A549 (cell line): ENCODE measurements at regions not wholly inside any gene's neighbourhood (a gene's known extent, or its start where the extent isn't known, plus 50 kb on each side); places are given as distances from the start of the nearest gene placed in this dataset.

Experiments used
- ATAC-seq, 2 experiments: fragments of 200-7000 bp in 1 of 2; fragments of >200 bp in 1 of 2; cut with Nextera tagmentation in 1 of 2; cut with Tn5 transposase in 1 of 2; 3 replicates each; pipeline versions ENCODE4 v1.8.0 to v1.9.1; 2018 to 2020; ENCODE audit warnings: mild to moderate bottlenecking in 1 of 2, moderate library complexity in 1 of 2
- CTCF ChIA-PET: fragments of 300-600 bp; sonication (Branson Sonifier 250); formaldehyde crosslinking; extraction: SDS; loops from one replicate; lab custom pipeline; 2021; ENCODE audit warnings: antibody characterized with exemption, inconsistent platforms; lab: Yijun Ruan, JAX
- POLR2A ChIA-PET: fragments of 350-600 bp; formaldehyde crosslinking; extraction: SDS; loops from one replicate; lab custom pipeline; 2021; ENCODE audit warnings: antibody characterized with exemption, inconsistent platforms; lab: Yijun Ruan, JAX
- DNase-seq, 2 experiments: peaks; one replicate each; pipeline versions ENCODE4 v3.0.0 to v3.0.0-alpha.2; 2011 to 2016; ENCODE audit warnings: low read depth in 1 of 2, low spot score in 1 of 2
- FAIRE-seq: peaks from 2 replicates; lab custom pipeline; 2011; peaks lifted over from hg19 to GRCh38; lab: Jason Lieb, UNC
- H3K27ac ChIP-seq, 2 experiments: fragments of >200 bp; sonication (Bioruptor Twin); formaldehyde crosslinking; 3 replicates each; pipeline ENCODE4 v1.5.1; 2016 to 2017
- H3K4me1 ChIP-seq: fragments of >200 bp; sonication (Bioruptor Twin); formaldehyde crosslinking; 3 replicates; pipeline ENCODE4 v1.6.1; 2016
- H3K4me2 ChIP-seq: fragments of >200 bp; sonication (Bioruptor Twin); formaldehyde crosslinking; 3 replicates; pipeline ENCODE4 v1.6.1; 2016
- H3K4me3 ChIP-seq: fragments of >200 bp; sonication (Bioruptor Twin); formaldehyde crosslinking; 3 replicates; pipeline ENCODE4 v1.5.1; 2016
- H3K9me3 ChIP-seq: fragments of >200 bp; sonication (Bioruptor Twin); formaldehyde crosslinking; 3 replicates; pipeline ENCODE4 v1.6.1; 2016
- BHLHE40 ChIP-seq: IDR thresholded peaks from 2 replicates; pipeline ENCODE4 v1.6.1; 2012; ENCODE audit warnings: low read depth, low read length, inconsistent platforms
- HOXB5 ChIP-seq: fragments of 250-450 bp; sonication (Bioruptor Pico); IDR thresholded peaks from 2 replicates; pipeline ENCODE4 v1.5.0; 2020; ENCODE audit warnings: mild to moderate bottlenecking, moderate library complexity
- KDM5A ChIP-seq: fragments of 200-600 bp; sonication (generic); IDR thresholded peaks from 2 replicates; pipeline ENCODE4 v1.6.1; 2016; ENCODE audit warnings: antibody characterized with exemption, mild to moderate bottlenecking
- MYC ChIP-seq: IDR thresholded peaks from 2 replicates; pipeline ENCODE4 v1.6.1; 2012; ENCODE audit warnings: mild to moderate bottlenecking, inconsistent platforms, low read length, improper control_type of control experiment, borderline replicate concordance
- NFE2L2 ChIP-seq: fragments of 150-350 bp; conservative IDR thresholded peaks from 2 replicates; pipeline ENCODE4 v1.6.1; 2014; ENCODE audit warnings: low read length
- NR3C1 ChIP-seq: fragments of >200 bp; sonication (Bioruptor Twin); formaldehyde crosslinking; IDR thresholded peaks from 3 replicates; pipeline ENCODE4 v1.6.1; 2017
- PHF8 ChIP-seq: fragments of 200-600 bp; sonication (generic); IDR thresholded peaks from 2 replicates; pipeline ENCODE4 v1.6.1; 2016; ENCODE audit warnings: low read depth, mild to moderate bottlenecking, antibody characterized with exemption, moderate library complexity, borderline replicate concordance
- POLR2AphosphoS2 ChIP-seq: conservative IDR thresholded peaks from 2 replicates; pipeline ENCODE4 v1.6.1; 2012; ENCODE audit warnings: low read length, improper control_type of control experiment, inconsistent platforms
- RFX5 ChIP-seq: fragments of 450-650 bp; IDR thresholded peaks from 2 replicates; pipeline ENCODE4 v1.7.1; 2014; ENCODE audit warnings: antibody characterized with exemption, mild to moderate bottlenecking, moderate library complexity
- TP53 ChIP-seq: fragments of 250-450 bp; sonication (Bioruptor Pico); IDR thresholded peaks from 2 replicates; pipeline ENCODE4 v1.5.0; 2021; ENCODE audit warnings: mild to moderate bottlenecking, moderate library complexity
- WGBS: methylation state at CpG from one replicate; pipeline ENCODE4 v1.1.6; 2017; ENCODE audit errors: missing lambda C conversion rate; 5-methylcytosine and 5-hydroxymethylcytosine counted together
- TF ChIP-seq, protein P1 (sequence below): fragments of 200-600 bp; sonication (generic); IDR thresholded peaks from 2 replicates; pipeline ENCODE4 v1.6.1; 2016; ENCODE audit warnings: antibody characterized with exemption, mild to moderate bottlenecking, moderate library complexity
- TF ChIP-seq, protein P2 (sequence below): IDR thresholded peaks from 2 replicates; pipeline ENCODE4 v1.6.1; 2012
- TF ChIP-seq, protein P3 (sequence below): IDR thresholded peaks from 2 replicates; pipeline ENCODE4 v1.6.1; 2012
- TF ChIP-seq, protein P4 (sequence below): fragments of 450-650 bp; IDR thresholded peaks from 2 replicates; pipeline ENCODE4 v1.6.1; 2014; ENCODE audit warnings: antibody characterized with exemption
- TF ChIP-seq, protein P5 (sequence below): fragments of >200 bp; sonication (Bioruptor Twin); formaldehyde crosslinking; IDR thresholded peaks from 3 replicates; pipeline ENCODE4 v1.6.1; 2016

DNA sequence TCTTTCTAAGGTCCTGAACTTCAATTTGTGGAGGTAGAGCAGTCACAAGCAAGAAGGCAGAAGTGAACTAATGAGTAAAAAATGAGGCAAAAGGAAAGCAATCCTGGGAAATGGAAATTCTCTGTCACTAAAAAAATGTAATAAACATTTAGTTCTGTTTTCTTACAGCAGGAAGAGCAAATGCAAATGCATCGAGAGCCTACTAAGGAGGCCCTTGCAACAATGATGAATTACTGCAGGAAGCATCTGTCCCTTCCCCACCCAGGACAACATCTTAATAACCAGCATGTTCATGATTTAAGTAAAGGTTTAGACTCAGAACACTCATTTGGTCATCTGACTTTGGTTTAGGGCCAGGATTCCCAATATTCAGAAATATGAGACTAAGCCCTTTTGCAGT, 341.4 kb upstream of the NOCT start:
- no peak overlapping the region for H3K4me2 ChIP-seq
- POLR2A ChIA-PET, result no interaction called here
- TF ChIP-seq TP53 (CRISPR knock-in tag) (no peak), HOXB5 (CRISPR knock-in tag) (no peak), MYC (no peak), BHLHE40 (no peak)
- TF ChIP-seq, protein P1, sequence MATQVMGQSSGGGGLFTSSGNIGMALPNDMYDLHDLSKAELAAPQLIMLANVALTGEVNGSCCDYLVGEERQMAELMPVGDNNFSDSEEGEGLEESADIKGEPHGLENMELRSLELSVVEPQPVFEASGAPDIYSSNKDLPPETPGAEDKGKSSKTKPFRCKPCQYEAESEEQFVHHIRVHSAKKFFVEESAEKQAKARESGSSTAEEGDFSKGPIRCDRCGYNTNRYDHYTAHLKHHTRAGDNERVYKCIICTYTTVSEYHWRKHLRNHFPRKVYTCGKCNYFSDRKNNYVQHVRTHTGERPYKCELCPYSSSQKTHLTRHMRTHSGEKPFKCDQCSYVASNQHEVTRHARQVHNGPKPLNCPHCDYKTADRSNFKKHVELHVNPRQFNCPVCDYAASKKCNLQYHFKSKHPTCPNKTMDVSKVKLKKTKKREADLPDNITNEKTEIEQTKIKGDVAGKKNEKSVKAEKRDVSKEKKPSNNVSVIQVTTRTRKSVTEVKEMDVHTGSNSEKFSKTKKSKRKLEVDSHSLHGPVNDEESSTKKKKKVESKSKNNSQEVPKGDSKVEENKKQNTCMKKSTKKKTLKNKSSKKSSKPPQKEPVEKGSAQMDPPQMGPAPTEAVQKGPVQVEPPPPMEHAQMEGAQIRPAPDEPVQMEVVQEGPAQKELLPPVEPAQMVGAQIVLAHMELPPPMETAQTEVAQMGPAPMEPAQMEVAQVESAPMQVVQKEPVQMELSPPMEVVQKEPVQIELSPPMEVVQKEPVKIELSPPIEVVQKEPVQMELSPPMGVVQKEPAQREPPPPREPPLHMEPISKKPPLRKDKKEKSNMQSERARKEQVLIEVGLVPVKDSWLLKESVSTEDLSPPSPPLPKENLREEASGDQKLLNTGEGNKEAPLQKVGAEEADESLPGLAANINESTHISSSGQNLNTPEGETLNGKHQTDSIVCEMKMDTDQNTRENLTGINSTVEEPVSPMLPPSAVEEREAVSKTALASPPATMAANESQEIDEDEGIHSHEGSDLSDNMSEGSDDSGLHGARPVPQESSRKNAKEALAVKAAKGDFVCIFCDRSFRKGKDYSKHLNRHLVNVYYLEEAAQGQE, result no peak
- TF ChIP-seq, protein P2, sequence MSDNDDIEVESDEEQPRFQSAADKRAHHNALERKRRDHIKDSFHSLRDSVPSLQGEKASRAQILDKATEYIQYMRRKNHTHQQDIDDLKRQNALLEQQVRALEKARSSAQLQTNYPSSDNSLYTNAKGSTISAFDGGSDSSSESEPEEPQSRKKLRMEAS, result no peak
- TF ChIP-seq, all 56 proteins: peak for 0
- peaks cover 6% of the 10 kb centered on the region; the same call in 1 of the 3 replicates for H3K4me1 ChIP-seq
- no peaks in the 10 kb centered on the region for H3K9me3 ChIP-seq
- DNase-seq (no peak), ATAC-seq (no peak), FAIRE-seq (no peak)
- WGBS, result 77% methylated on average over 1 of the region's 1 CpG
- H3K27ac ChIP-seq, result no peak overlapping the region
- H3K4me3 ChIP-seq, result no peak overlapping the region
- CTCF ChIA-PET, result interaction anchor here (0.7 kb wide), 1 partner anchor 28 kb away, joined by 4 read pairs; no protein-coding TSS in a partner anchor

DNA sequence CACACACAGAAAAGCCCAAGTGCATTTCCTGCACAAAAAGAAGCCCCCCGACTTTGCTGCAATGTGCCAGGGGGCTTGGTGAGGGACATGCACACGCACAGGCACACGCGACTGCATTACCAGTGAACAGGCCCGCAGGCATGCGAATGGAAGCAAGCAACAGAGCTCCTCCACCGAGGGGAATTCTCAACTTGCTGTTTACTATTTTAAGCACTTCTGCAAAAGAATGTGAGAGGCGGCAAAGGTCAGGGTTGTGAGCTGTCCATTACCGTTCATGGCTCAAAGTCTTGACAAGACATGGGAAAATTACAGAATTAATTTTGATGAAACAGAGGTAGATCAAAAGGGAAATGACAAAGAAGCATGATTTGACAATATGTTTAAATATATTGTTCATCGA, 342.5 kb upstream of the NOCT start:
- FAIRE-seq (no peak), ATAC-seq (no peak), DNase-seq (no peak)
- 78% methylated on average over 10 of the region's 10 CpGs for WGBS
- TF ChIP-seq RFX5, result no peak
- no peak for TF ChIP-seq NR3C1
- TF ChIP-seq, protein P3, sequence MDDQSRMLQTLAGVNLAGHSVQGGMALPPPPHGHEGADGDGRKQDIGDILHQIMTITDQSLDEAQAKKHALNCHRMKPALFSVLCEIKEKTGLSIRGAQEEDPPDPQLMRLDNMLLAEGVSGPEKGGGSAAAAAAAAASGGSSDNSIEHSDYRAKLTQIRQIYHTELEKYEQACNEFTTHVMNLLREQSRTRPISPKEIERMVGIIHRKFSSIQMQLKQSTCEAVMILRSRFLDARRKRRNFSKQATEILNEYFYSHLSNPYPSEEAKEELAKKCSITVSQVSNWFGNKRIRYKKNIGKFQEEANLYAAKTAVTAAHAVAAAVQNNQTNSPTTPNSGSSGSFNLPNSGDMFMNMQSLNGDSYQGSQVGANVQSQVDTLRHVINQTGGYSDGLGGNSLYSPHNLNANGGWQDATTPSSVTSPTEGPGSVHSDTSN, result no peak
- TF ChIP-seq, protein P4, sequence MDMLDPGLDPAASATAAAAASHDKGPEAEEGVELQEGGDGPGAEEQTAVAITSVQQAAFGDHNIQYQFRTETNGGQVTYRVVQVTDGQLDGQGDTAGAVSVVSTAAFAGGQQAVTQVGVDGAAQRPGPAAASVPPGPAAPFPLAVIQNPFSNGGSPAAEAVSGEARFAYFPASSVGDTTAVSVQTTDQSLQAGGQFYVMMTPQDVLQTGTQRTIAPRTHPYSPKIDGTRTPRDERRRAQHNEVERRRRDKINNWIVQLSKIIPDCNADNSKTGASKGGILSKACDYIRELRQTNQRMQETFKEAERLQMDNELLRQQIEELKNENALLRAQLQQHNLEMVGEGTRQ, result no peak
- TF ChIP-seq KDM5A, result no peak
- TF ChIP-seq, protein P5, sequence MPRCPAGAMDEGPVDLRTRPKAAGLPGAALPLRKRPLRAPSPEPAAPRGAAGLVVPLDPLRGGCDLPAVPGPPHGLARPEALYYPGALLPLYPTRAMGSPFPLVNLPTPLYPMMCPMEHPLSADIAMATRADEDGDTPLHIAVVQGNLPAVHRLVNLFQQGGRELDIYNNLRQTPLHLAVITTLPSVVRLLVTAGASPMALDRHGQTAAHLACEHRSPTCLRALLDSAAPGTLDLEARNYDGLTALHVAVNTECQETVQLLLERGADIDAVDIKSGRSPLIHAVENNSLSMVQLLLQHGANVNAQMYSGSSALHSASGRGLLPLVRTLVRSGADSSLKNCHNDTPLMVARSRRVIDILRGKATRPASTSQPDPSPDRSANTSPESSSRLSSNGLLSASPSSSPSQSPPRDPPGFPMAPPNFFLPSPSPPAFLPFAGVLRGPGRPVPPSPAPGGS, result no peak
- TF ChIP-seq PHF8, result no peak
- TF ChIP-seq, all 56 proteins: peak for 0
- POLR2A ChIA-PET, result no interaction called here
- CTCF ChIA-PET, result no interaction called here
- Histone ChIP-seq H3K27ac (no peak overlapping the region), H3K4me1 (peaks cover 6% of the 10 kb centered on the region; the same call in 1 of the 3 replicates), H3K9me3 (no peaks in the 10 kb centered on the region), H3K4me2 (no peak overlapping the region), H3K4me3 (no peak overlapping the region)

DNA sequence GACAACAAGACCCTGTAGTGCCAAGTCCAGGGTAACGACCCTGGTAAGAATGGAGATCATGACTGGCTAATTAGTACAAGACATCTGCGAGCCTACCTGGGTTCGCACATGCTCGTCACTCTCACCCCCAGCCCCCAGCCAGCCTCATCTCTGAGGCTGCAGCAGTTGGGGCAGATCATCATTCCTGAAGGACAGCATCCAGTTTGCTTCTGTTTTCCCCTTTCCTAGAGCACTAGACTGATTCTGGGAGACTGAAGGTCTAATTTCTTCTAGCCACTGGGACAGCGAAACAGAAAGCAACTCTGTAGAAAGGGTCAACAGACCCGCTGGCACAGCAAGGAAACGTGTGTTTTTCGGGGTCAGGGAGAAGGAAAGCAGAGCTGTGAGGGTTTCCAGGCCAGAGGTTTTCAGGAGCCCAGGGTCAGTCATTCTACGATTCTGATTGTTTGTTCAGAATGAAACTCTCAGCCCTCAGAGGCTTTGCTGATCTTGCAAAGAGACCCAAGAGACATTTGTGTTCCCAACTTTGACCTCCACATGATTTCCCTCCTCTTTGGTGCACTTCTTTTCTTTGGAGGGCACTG, 343.1 kb upstream of the NOCT start:
- H3K4me1 ChIP-seq, result peaks cover 4% of the 10 kb centered on the region; the same call in 1 of the 3 replicates
- H3K4me3 ChIP-seq, result no peak overlapping the region
- ATAC-seq (no peak), DNase-seq (no peak), FAIRE-seq (no peak)
- POLR2A ChIA-PET, result no interaction called here
- WGBS, result 62% methylated on average over 9 of the region's 9 CpGs
- H3K4me2 ChIP-seq, result no peak overlapping the region
- H3K9me3 ChIP-seq, result no peaks in the 10 kb centered on the region
- no peak for TF ChIP-seq POLR2AphosphoS2
- no peak for TF ChIP-seq NFE2L2
- no peak overlapping the region for H3K27ac ChIP-seq
- CTCF ChIA-PET, result interaction anchor here (1.1 to 1.5 kb wide), 2 partner anchors 8 to 9 kb away, joined by 3 to 4 read pairs; no protein-coding TSS in a partner anchor
